ENCODE measurements at regions not wholly inside any gene's neighbourhood (a gene's known extent, or its start where the extent isn't known, plus 50 kb on each side); places are given as distances from the start of the nearest gene placed in this dataset.
"Not testable (repeated sequence)": the region's sequence is repeated elsewhere in the genome, so short reads cannot be mapped to it uniquely, and the experiment has no call there.

GRCh38 chr13:38228322-38228721, 121.3 kb upstream of the UFM1 start:
- Histone ChIP-seq H3K9me2 (replicated peaks; ENCODE audit: low read length) (no peaks in the 10 kb centered on the region), H3K9me3 (ENCODE audit: low read length) (no peaks in the 10 kb centered on the region), H3K27ac (ENCODE audit: low read length) (no peak overlapping the region), H4K20me1 (ENCODE audit: low read length) (no peaks in the 10 kb centered on the region), H3K36me3 (ENCODE audit: low read depth, low read length) (no peaks in the 10 kb centered on the region), H3K4me2 (ENCODE audit: low read length) (no peak overlapping the region), H3K27me3 (ENCODE audit: low read length) (no peaks in the 10 kb centered on the region), H3K9ac (ENCODE audit: low read length) (no peak overlapping the region), H3K79me2 (ENCODE audit: low read length) (no peaks in the 10 kb centered on the region), H3F3A (ENCODE audit: low read length, unreplicated experiment) (no peaks in the 10 kb centered on the region), H2AFZ (ENCODE audit: low read length) (no peak overlapping the region), H3K4me1 (ENCODE audit: insufficient read depth, low read length) (no peaks in the 10 kb centered on the region), H3K4me3 (ENCODE audit: low read length) (no peak overlapping the region)
- TF ChIP-seq EZH2 (IDR thresholded peaks at IDR 0.05; ENCODE audit: low read length, unreplicated experiment) (no peak), EZH2phosphoT487 (IDR thresholded peaks at IDR 0.05; ENCODE audit: borderline replicate concordance, low read length) (no peak)
- TF ChIP-seq, protein P1, sequence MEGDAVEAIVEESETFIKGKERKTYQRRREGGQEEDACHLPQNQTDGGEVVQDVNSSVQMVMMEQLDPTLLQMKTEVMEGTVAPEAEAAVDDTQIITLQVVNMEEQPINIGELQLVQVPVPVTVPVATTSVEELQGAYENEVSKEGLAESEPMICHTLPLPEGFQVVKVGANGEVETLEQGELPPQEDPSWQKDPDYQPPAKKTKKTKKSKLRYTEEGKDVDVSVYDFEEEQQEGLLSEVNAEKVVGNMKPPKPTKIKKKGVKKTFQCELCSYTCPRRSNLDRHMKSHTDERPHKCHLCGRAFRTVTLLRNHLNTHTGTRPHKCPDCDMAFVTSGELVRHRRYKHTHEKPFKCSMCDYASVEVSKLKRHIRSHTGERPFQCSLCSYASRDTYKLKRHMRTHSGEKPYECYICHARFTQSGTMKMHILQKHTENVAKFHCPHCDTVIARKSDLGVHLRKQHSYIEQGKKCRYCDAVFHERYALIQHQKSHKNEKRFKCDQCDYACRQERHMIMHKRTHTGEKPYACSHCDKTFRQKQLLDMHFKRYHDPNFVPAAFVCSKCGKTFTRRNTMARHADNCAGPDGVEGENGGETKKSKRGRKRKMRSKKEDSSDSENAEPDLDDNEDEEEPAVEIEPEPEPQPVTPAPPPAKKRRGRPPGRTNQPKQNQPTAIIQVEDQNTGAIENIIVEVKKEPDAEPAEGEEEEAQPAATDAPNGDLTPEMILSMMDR (conservative IDR thresholded peaks at IDR 0.05; ENCODE audit: low read depth, low read length): no peak
- POLR2A ChIA-PET (ENCODE audit: unreplicated experiment): no interaction called here
- BruUV-seq (replicated peaks): no TSS peak
- CTCF ChIA-PET: interaction anchor here (0.6 kb wide), 1 partner anchor 15 kb away, joined by 4 read pairs; no protein-coding TSS in a partner anchor
- intact Hi-C loops (cut with micrococcal nuclease): loop anchor here (10.0 kb wide), 2 partner anchors 154 to 464 kb away; no protein-coding TSS in a partner anchor
- ATAC-seq (no peak), DNase-seq (no peak)

GRCh38 chr13:38226496-38226895, 123.2 kb upstream of the UFM1 start:
- Histone ChIP-seq H4K20me1 (ENCODE audit: low read length) (no peaks in the 10 kb centered on the region), H2AFZ (ENCODE audit: low read length) (no peak overlapping the region), H3K4me3 (ENCODE audit: low read length) (no peak overlapping the region), H3K79me2 (ENCODE audit: low read length) (no peaks in the 10 kb centered on the region), H3K27me3 (ENCODE audit: low read length) (no peaks in the 10 kb centered on the region), H3K36me3 (ENCODE audit: low read depth, low read length) (no peaks in the 10 kb centered on the region), H3F3A (ENCODE audit: low read length, unreplicated experiment) (no peaks in the 10 kb centered on the region), H3K9me2 (replicated peaks; ENCODE audit: low read length) (no peaks in the 10 kb centered on the region), H3K9ac (ENCODE audit: low read length) (no peak overlapping the region), H3K9me3 (ENCODE audit: low read length) (no peaks in the 10 kb centered on the region), H3K27ac (ENCODE audit: low read length) (no peak overlapping the region), H3K4me2 (ENCODE audit: low read length) (no peak overlapping the region), H3K4me1 (ENCODE audit: insufficient read depth, low read length) (no peaks in the 10 kb centered on the region)
- no TSS peak for BruUV-seq (replicated peaks)
- ATAC-seq (no peak), DNase-seq (no peak)
- ChIA-PET POLR2A (ENCODE audit: unreplicated experiment) (no interaction called here), CTCF (no interaction called here)
- TF ChIP-seq EZH2 (IDR thresholded peaks at IDR 0.05; ENCODE audit: low read length, unreplicated experiment) (no peak), EZH2phosphoT487 (IDR thresholded peaks at IDR 0.05; ENCODE audit: borderline replicate concordance, low read length) (no peak)
- TF ChIP-seq, protein P1 (conservative IDR thresholded peaks at IDR 0.05; ENCODE audit: low read depth, low read length): no peak
- intact Hi-C loops (cut with micrococcal nuclease): loop anchor here (10.0 kb wide), 2 partner anchors 152 to 462 kb away; no protein-coding TSS in a partner anchor

GRCh38 chr13:38223089-38223488, 126.6 kb upstream of the UFM1 start:
- Histone ChIP-seq H3K9ac (ENCODE audit: low read length) (no peak overlapping the region), H3K4me3 (ENCODE audit: low read length) (no peak overlapping the region), H3K4me2 (ENCODE audit: low read length) (no peak overlapping the region), H3K36me3 (ENCODE audit: low read depth, low read length) (no peaks in the 10 kb centered on the region), H3K27me3 (ENCODE audit: low read length) (no peaks in the 10 kb centered on the region), H3K9me2 (replicated peaks; ENCODE audit: low read length) (no peaks in the 10 kb centered on the region), H3K4me1 (ENCODE audit: insufficient read depth, low read length) (no peaks in the 10 kb centered on the region), H3K9me3 (ENCODE audit: low read length) (no peaks in the 10 kb centered on the region), H3F3A (ENCODE audit: low read length, unreplicated experiment) (no peaks in the 10 kb centered on the region), H4K20me1 (ENCODE audit: low read length) (no peaks in the 10 kb centered on the region), H2AFZ (ENCODE audit: low read length) (no peak overlapping the region), H3K27ac (ENCODE audit: low read length) (no peak overlapping the region), H3K79me2 (ENCODE audit: low read length) (no peaks in the 10 kb centered on the region)
- ATAC-seq (no peak), DNase-seq (peak; percentile 19)
- ChIA-PET CTCF (no interaction called here), POLR2A (ENCODE audit: unreplicated experiment) (no interaction called here)
- BruUV-seq (replicated peaks): no TSS peak
- TF ChIP-seq, protein P1 (conservative IDR thresholded peaks at IDR 0.05; ENCODE audit: low read depth, low read length): peak; percentile 38; the same call in 1 of the 2 replicates
- no peak for TF ChIP-seq EZH2phosphoT487 (IDR thresholded peaks at IDR 0.05; ENCODE audit: borderline replicate concordance, low read length)
- TF ChIP-seq EZH2 (IDR thresholded peaks at IDR 0.05; ENCODE audit: low read length, unreplicated experiment): no peak
- intact Hi-C loops (cut with micrococcal nuclease): loop anchor here (10.0 kb wide), 2 partner anchors 148 to 458 kb away; no protein-coding TSS in a partner anchor

GRCh38 chr13:38221120-38221519, 128.5 kb upstream of the UFM1 start:
- ATAC-seq; BruUV-seq (replicated peaks); H3K27ac ChIP-seq (ENCODE audit: low read length); H3K4me1 ChIP-seq (ENCODE audit: insufficient read depth, low read length); H3K9me2 ChIP-seq (replicated peaks; ENCODE audit: low read length); H3K9ac ChIP-seq (ENCODE audit: low read length); H3K27me3 ChIP-seq (ENCODE audit: low read length); CTCF ChIA-PET; H3K36me3 ChIP-seq (ENCODE audit: low read depth, low read length); H2AFZ ChIP-seq (ENCODE audit: low read length); H3K9me3 ChIP-seq (ENCODE audit: low read length); H3K79me2 ChIP-seq (ENCODE audit: low read length); H3K4me3 ChIP-seq (ENCODE audit: low read length); DNase-seq; POLR2A ChIA-PET (ENCODE audit: unreplicated experiment); H4K20me1 ChIP-seq (ENCODE audit: low read length); H3F3A ChIP-seq (ENCODE audit: low read length, unreplicated experiment); H3K4me2 ChIP-seq (ENCODE audit: low read length): not testable (repeated sequence)
- intact Hi-C loops (cut with micrococcal nuclease): loop anchor here (10.0 kb wide), 2 partner anchors 146 to 456 kb away; no protein-coding TSS in a partner anchor

Measured in PC-3 (cell line).